Retinal pigment epithelial cell (primary cell): ENCODE measurements at regions not wholly inside any gene's neighbourhood (a gene's known extent, or its start where the extent isn't known, plus 50 kb on each side); places are given as distances from the start of the nearest gene placed in this dataset.

Experiments
- DNase-seq: peaks from one replicate; pipeline ENCODE4 v3.0.0-alpha.2; 2010; ENCODE audit warnings: low read depth
- H3K4me3 ChIP-seq: 2 replicates; pipeline ENCODE4 v1.5.1; 2011; ENCODE audit warnings: mild to moderate bottlenecking, low read length, control low read depth, moderate library complexity
- CTCF ChIP-seq: conservative IDR thresholded peaks from 2 replicates; pipeline ENCODE4 v1.5.1; 2011; ENCODE audit warnings: low read depth, low read length, control low read depth, inconsistent platforms

GRCh38 chr18:38473535-38473934 is 907.9 kb upstream of the CELF4 start:
- no peak overlapping the region for H3K4me3 ChIP-seq
- no peak for DNase-seq
- TF ChIP-seq CTCF, result no peak

GRCh38 chr18:38470421-38470820 is 904.8 kb upstream of the CELF4 start:
- no peak for TF ChIP-seq CTCF

GRCh38 chr18:38466426-38466825 is 900.8 kb upstream of the CELF4 start:
- no peak for TF ChIP-seq CTCF
- DNase-seq, result no peak
- no peak overlapping the region for H3K4me3 ChIP-seq

More at GRCh38 chr18:38470421-38470820, 904.8 kb upstream of the CELF4 start:
- DNase-seq, result no peak
- H3K4me3 ChIP-seq, result no peak overlapping the region

- no peak overlapping the region for H3K4me3 ChIP-seq
- TF ChIP-seq CTCF, result no peak
- no peak for DNase-seq
Measured at GRCh38 chr18:38464024-38464423, 898.4 kb upstream of the CELF4 start.

GRCh38 chr18:38460657-38461056 is 895.1 kb upstream of the CELF4 start:
- no peak for DNase-seq
- TF ChIP-seq CTCF, result no peak
- no peak overlapping the region for H3K4me3 ChIP-seq

GRCh38 chr18:38459131-38459994 is 893.8 kb upstream of the CELF4 start:
- no peak overlapping the region for H3K4me3 ChIP-seq
- no peak for TF ChIP-seq CTCF
- peak; percentile 51 for DNase-seq

- DNase-seq, result no peak
- TF ChIP-seq CTCF, result no peak
- H3K4me3 ChIP-seq, result no peak overlapping the region
Measured at GRCh38 chr18:38458698-38459097, 893.1 kb upstream of the CELF4 start.
